ENCODE measurements at regions not wholly inside any gene's neighbourhood (a gene's known extent, or its start where the extent isn't known, plus 50 kb on each side); places are given as distances from the start of the nearest gene placed in this dataset.
"Not testable (repeated sequence)": the region's sequence is repeated elsewhere in the genome, so short reads cannot be mapped to it uniquely, and the experiment has no call there.

DNA sequence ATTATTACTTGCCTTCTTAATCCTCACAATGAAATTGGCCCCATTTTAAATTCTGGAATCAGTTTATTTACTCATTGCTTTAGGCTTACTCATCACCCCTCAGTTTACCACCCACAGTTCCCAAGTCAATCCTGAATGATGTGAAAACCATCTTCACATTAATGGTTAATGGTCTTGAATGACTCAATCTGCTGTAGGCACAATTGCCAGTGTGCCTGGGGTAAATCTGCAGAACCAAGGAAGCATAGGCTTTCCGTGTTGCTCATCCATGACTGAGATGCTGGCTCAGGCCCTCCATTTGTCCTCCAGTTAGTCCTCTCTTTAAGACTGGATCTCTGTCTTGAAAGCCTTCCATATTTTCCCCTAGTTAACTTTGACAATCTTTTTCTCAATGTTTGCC is 164.5 kb downstream of the PMAIP1 start:
- H3K27ac ChIP-seq, result no peak overlapping the region
- TF ChIP-seq, protein P1, sequence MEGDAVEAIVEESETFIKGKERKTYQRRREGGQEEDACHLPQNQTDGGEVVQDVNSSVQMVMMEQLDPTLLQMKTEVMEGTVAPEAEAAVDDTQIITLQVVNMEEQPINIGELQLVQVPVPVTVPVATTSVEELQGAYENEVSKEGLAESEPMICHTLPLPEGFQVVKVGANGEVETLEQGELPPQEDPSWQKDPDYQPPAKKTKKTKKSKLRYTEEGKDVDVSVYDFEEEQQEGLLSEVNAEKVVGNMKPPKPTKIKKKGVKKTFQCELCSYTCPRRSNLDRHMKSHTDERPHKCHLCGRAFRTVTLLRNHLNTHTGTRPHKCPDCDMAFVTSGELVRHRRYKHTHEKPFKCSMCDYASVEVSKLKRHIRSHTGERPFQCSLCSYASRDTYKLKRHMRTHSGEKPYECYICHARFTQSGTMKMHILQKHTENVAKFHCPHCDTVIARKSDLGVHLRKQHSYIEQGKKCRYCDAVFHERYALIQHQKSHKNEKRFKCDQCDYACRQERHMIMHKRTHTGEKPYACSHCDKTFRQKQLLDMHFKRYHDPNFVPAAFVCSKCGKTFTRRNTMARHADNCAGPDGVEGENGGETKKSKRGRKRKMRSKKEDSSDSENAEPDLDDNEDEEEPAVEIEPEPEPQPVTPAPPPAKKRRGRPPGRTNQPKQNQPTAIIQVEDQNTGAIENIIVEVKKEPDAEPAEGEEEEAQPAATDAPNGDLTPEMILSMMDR (conservative IDR thresholded peaks at IDR 0.05), result no peak
- no peak for TF ChIP-seq ZFX (IDR thresholded peaks at IDR 0.05)

DNA sequence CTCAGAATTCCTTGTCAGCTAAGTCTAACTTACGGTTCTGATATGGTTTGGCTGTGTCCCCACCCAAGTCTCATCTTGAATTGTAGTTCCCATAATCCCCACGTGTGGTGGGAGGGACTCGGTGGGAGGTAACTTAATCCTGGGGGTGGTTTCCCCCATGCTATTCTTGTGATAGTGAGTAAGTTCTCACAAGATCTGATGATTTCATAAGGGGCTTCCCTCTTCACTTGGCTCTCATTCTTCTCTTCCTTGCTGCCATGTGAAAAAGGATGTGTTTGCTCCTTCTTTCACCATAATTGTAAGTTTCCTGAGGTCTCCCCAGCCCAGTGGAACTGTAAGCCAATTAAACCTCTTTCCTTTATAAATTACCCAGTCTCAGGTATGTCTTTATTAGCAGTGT is 163.0 kb downstream of the PMAIP1 start:
- H3K27ac ChIP-seq, result not testable (repeated sequence)

DNA sequence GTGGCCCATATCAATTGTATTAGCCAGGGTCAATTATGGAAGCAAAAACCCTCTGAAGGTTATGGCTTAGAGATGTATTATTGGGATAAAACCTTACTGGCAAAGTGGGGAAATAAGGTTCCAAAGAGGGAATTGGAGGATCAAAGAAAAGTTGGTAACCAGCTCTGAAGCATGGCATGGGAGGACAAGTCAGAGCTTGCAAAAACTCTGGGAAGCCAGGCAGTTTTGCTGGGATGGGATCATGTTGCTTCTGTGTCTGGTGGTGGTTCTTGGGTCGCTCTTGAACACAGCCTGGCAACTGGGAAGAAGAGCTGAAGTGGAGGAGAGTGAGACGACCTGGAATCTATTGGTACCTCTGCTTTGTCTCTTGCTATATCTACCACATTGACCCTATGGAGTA is 162.6 kb downstream of the PMAIP1 start:
- TF ChIP-seq, protein P1 (conservative IDR thresholded peaks at IDR 0.05), result no peak
- no peak for TF ChIP-seq ZFX (IDR thresholded peaks at IDR 0.05)
- H3K27ac ChIP-seq, result no peak overlapping the region

DNA sequence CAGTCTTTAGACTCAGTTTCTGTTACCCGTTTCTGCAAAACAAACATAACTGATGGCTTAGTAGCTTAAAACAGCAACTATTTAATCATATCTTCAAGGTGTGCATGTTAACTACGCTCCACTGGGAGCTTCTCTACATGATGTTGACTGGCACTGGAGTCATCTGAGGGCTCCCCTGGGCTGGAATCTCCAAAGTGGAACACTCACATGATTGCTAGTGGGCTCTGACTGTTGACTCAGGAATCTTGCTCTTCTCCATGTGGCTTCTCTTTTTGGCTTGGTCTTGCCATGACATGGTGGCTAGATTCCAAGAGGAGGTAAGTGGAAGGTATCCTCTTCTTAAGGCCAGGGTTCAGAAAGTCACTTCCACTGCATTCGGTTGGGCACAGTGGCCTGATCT is 160.8 kb downstream of the PMAIP1 start:
- no peak for TF ChIP-seq ZFX (IDR thresholded peaks at IDR 0.05)
- TF ChIP-seq, protein P1 (conservative IDR thresholded peaks at IDR 0.05), result no peak
- no peak overlapping the region for H3K27ac ChIP-seq

DNA sequence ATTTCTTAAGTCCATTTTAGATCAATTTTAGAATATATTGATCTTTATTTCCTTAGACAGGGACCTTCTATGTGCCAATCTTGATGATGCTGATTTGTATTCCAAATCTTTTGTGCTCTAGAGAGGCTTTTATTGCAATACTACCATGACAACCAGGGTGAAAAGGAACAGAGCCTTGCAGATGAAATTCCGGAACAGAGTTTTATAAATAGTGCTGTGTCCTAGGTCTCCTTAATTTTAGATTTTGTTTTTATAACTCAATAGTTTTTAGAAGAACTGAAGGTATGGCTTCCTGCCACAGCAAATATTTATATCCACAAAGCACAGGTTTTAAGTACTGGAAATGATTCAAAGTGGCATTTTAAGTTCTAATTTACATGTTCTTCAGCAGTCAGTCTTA is 160.2 kb downstream of the PMAIP1 start:
- H3K27ac ChIP-seq, result no peak overlapping the region
- TF ChIP-seq ZFX (IDR thresholded peaks at IDR 0.05), result no peak
- TF ChIP-seq, protein P1 (conservative IDR thresholded peaks at IDR 0.05), result no peak

DNA sequence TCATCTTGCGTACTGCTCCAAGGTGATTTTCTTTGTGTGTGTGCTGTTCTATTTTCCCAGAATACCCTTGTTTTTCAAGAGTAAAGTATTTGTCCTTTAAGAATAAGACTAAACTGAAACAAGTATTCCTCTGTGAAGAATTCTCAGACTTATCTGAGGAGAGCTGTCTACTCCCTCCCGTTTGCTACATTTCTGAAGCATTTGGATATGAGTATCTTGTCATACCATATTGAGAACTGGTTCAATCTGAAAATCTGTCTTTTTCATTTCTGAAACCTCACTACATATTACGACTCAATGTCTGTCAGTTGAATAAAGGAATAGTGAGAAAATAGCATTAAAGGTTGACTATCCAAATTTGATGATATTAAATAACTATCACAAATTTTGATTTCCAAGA is 159.4 kb downstream of the PMAIP1 start:
- TF ChIP-seq, protein P1 (conservative IDR thresholded peaks at IDR 0.05), result no peak
- TF ChIP-seq ZFX (IDR thresholded peaks at IDR 0.05), result no peak
- H3K27ac ChIP-seq, result no peak overlapping the region

DNA sequence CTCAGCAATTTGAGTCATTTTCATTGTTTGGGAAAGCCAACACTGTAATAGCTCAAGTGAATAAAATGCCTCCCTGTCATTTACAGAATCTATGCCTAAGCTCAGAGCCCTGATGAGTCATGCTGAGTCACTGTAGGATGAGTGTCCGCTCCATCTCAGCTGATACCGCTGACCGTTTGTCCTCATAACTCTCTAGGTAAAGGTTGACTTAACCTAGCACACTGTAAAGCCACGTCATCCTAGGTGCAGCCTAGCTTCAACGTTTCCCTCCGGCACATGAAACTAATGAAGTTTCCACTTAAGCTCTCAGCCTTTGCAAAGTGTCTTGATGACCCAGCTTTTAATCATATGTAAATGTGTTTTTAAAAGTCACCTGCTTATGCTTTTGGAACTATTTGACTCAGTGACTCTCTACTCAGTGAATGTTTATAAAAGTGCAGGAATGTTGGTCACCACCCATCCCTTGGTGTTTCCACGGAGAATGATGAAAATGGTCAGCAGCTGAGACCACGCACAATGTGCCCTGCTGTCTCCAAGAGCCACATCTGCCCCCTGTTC is 154.0 kb downstream of the PMAIP1 start:
- H3K27ac ChIP-seq, result no peak overlapping the region
- no peak for TF ChIP-seq ZFX (IDR thresholded peaks at IDR 0.05)
- TF ChIP-seq, protein P1 (conservative IDR thresholded peaks at IDR 0.05), result no peak

DNA sequence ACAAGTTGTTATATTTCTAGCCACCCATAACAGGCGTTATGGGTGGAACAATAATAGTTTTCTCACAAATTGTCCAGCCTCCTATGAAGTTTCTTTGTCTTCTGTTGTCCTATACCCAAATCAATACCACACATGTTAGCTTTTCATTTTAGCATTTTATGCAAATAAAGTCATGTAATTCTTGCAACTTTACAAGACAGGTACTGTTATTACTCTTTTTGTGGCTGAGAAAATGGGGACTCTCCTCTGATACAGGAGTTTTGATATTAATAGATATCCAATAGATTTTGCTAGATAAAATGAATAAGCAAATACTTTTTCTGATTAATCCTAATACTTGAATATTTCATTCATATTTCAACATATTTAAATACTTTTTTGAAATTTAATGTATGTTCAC is 151.0 kb downstream of the PMAIP1 start:
- TF ChIP-seq, protein P1 (conservative IDR thresholded peaks at IDR 0.05), result no peak
- H3K27ac ChIP-seq, result no peak overlapping the region

All from C4-2B (cell line).